NCI-H69 (cell line): ENCODE measurements at regions not wholly inside any gene's neighbourhood (a gene's known extent, or its start where the extent isn't known, plus 50 kb on each side); places are given as distances from the start of the nearest gene placed in this dataset.
"Not testable (repeated sequence)": the region's sequence is repeated elsewhere in the genome, so short reads cannot be mapped to it uniquely, and the experiment has no call there.

Experiments used
- DNase-seq: peaks from one replicate; lab custom pipeline; 2025; lab: John Stamatoyannopoulos, UW

GRCh38 chr10:47711428-47711827 lies 52.0 kb downstream of the SYT15B start:
- DNase-seq: not testable (repeated sequence)

- DNase-seq: not testable (repeated sequence)
Measured at GRCh38 chr10:47710443-47710842, 52.9 kb downstream of the SYT15B start.

GRCh38 chr10:47705698-47706414 lies 57.5 kb downstream of the SYT15B start:
- DNase-seq: not testable (repeated sequence)

GRCh38 chr10:47701285-47701684 lies 62.1 kb downstream of the SYT15B start:
- not testable (repeated sequence) for DNase-seq

- not testable (repeated sequence) for DNase-seq
Measured at GRCh38 chr10:47699854-47700253, 63.5 kb downstream of the SYT15B start.

- DNase-seq: not testable (repeated sequence)
Measured at GRCh38 chr10:47696170-47696569, 67.2 kb downstream of the SYT15B start.

- not testable (repeated sequence) for DNase-seq
Measured at GRCh38 chr10:47695149-47695548, 68.2 kb downstream of the SYT15B start.

- DNase-seq: not testable (repeated sequence)
Measured at GRCh38 chr10:47690304-47690703, 73.1 kb downstream of the SYT15B start.

- not testable (repeated sequence) for DNase-seq
Measured at GRCh38 chr10:47683826-47684475, 79.4 kb downstream of the SYT15B start.

GRCh38 chr10:47681638-47681990 lies 81.8 kb downstream of the SYT15B start:
- not testable (repeated sequence) for DNase-seq

GRCh38 chr10:47680848-47681637 lies 82.3 kb downstream of the SYT15B start:
- DNase-seq: not testable (repeated sequence)

- not testable (repeated sequence) for DNase-seq
Measured at GRCh38 chr10:47676102-47676501, 87.3 kb downstream of the SYT15B start.

GRCh38 chr10:47675577-47675976 lies 87.8 kb downstream of the SYT15B start:
- DNase-seq: not testable (repeated sequence)

- not testable (repeated sequence) for DNase-seq
Measured at GRCh38 chr10:47673128-47673527, 90.3 kb downstream of the SYT15B start.

- not testable (repeated sequence) for DNase-seq
Measured at GRCh38 chr10:47670857-47671256, 92.5 kb downstream of the SYT15B start.

GRCh38 chr10:47661955-47662577 lies 101.3 kb downstream of the SYT15B start:
- DNase-seq: not testable (repeated sequence)

- DNase-seq: not testable (repeated sequence)
Measured at GRCh38 chr10:47656732-47657131, 106.7 kb downstream of the SYT15B start.

- not testable (repeated sequence) for DNase-seq
Measured at GRCh38 chr10:47654161-47654560, 109.2 kb downstream of the SYT15B start.

GRCh38 chr10:47648594-47648993 lies 114.8 kb downstream of the SYT15B start:
- not testable (repeated sequence) for DNase-seq

- DNase-seq: not testable (repeated sequence)
Measured at GRCh38 chr10:47647523-47648101, 115.8 kb downstream of the SYT15B start.

- DNase-seq: not testable (repeated sequence)
Measured at GRCh38 chr10:47646686-47647273, 116.6 kb downstream of the SYT15B start.
